Caco-2 (cell line): ENCODE measurements at regions not wholly inside any gene's neighbourhood (a gene's known extent, or its start where the extent isn't known, plus 50 kb on each side); places are given as distances from the start of the nearest gene placed in this dataset.

Source experiments
- BruUV-seq: library from RNA; stranded (reverse); fragments of 400-500 nt; replicated peaks from 2 replicates; lab custom pipeline; 2021; lab: Mats Ljungman, UMichigan
- CTCF ChIA-PET: fragments of 300-600 bp; sonication (Branson Sonifier 250); formaldehyde crosslinking; loops from one replicate; lab custom pipeline; 2022; ENCODE audit warnings: antibody characterized with exemption; lab: Charles Lee
- POLR2A ChIA-PET: fragments of 300-600 bp; sonication (Branson Sonifier 250); formaldehyde crosslinking; loops from one replicate; lab custom pipeline; 2022; ENCODE audit warnings: antibody characterized with exemption; lab: Charles Lee
- DNase-seq, 2 experiments: peaks; one replicate each; pipeline versions ENCODE4 v3.0.0 to v3.0.0-alpha.2; 2020 to 2022
- H3K27me3 ChIP-seq: replicated peaks from 2 replicates; pipeline ENCODE4 v1.6.0; 2011; ENCODE audit warnings: low read length; ENCODE audit not compliant: control insufficient read depth, insufficient read depth
- H3K36me3 ChIP-seq: 2 replicates; pipeline ENCODE4 v1.5.1; 2011; ENCODE audit warnings: low read length; ENCODE audit not compliant: control insufficient read depth, insufficient read depth
- H3K4me1 ChIP-seq: fragments of 250-450 bp; sonication (Bioruptor Pico); 2 replicates; pipeline ENCODE4 v1.5.1; 2020; ENCODE audit warnings: mild to moderate bottlenecking
- H3K4me3 ChIP-seq: 2 replicates; pipeline ENCODE4 v1.5.1; 2011; ENCODE audit warnings: low read depth, mild to moderate bottlenecking, control low read depth, low read length
- H3K9me3 ChIP-seq: fragments of 250-450 bp; sonication (Bioruptor Pico); 2 replicates; pipeline ENCODE4 v1.5.1; 2020; ENCODE audit warnings: mild to moderate bottlenecking, moderate library complexity
- H3K27ac Mint-ChIP-seq: one replicate; pipeline ENCODE4 v1.8.0; 2022; ENCODE audit warnings: mixed read lengths; ENCODE audit not compliant: unreplicated experiment
- H3K27me3 Mint-ChIP-seq: one replicate; pipeline ENCODE4 v1.8.0; 2022; ENCODE audit warnings: mixed read lengths; ENCODE audit not compliant: insufficient read depth, unreplicated experiment
- H3K36me3 Mint-ChIP-seq: one replicate; pipeline ENCODE4 v1.8.0; 2022; ENCODE audit warnings: mild to moderate bottlenecking, mixed read lengths; ENCODE audit not compliant: insufficient read depth, unreplicated experiment
- H3K4me1 Mint-ChIP-seq: one replicate; pipeline ENCODE4 v1.8.0; 2022; ENCODE audit warnings: low read depth, mixed read lengths; ENCODE audit not compliant: unreplicated experiment
- H3K4me3 Mint-ChIP-seq: one replicate; pipeline ENCODE4 v1.8.0; 2022; ENCODE audit warnings: mild to moderate bottlenecking, moderate library complexity, mixed read lengths; ENCODE audit not compliant: unreplicated experiment
- H3K9me3 Mint-ChIP-seq: one replicate; pipeline ENCODE4 v1.8.0; 2022; ENCODE audit warnings: mixed read lengths; ENCODE audit not compliant: unreplicated experiment
- CTCF ChIP-seq, 2 experiments: fragments of 200-600 bp in 1 of 2; IDR thresholded peaks; 1 replicate in 1 of 2; 2 replicates in 1 of 2; pipeline versions ENCODE4 v1.5.1 to v1.8.0; 2011 to 2022; ENCODE audit warnings: antibody characterized with exemption in 1 of 2, control low read depth in 1 of 2, inconsistent platforms in 1 of 2, low read depth in 1 of 2, low read length in 1 of 2, mild to moderate bottlenecking in 1 of 2, moderate library complexity in 1 of 2; ENCODE audit not compliant: insufficient read depth in 1 of 2, severe bottlenecking in 1 of 2, unreplicated experiment in 1 of 2
- intact Hi-C: fragments of 100-400 bp; cut with micrococcal nuclease; formaldehyde crosslinking; loops from one replicate; pipeline ENCODE4 v1.10.0; 2022; ENCODE audit not compliant: unreplicated experiment

GRCh38 chr2:238686223-238686622 lies 161.7 kb upstream of the TWIST2 start:
- no peaks in the 10 kb centered on the region for H3K9me3 Mint-ChIP-seq
- no peak overlapping the region for H3K4me3 ChIP-seq
- POLR2A ChIA-PET: no interaction called here
- DNase-seq: no peak
- CTCF ChIA-PET: interaction anchor here (0.6 kb wide), 1 partner anchor 85 kb away, joined by 3 read pairs; no protein-coding TSS in a partner anchor
- no peaks in the 10 kb centered on the region for H3K4me1 Mint-ChIP-seq
- H3K27me3 Mint-ChIP-seq: peaks cover 6% of the 10 kb centered on the region
- no peaks in the 10 kb centered on the region for H3K4me1 ChIP-seq
- intact Hi-C loops: no loop called here
- no peak overlapping the region for H3K27ac Mint-ChIP-seq
- H3K36me3 ChIP-seq: no peaks in the 10 kb centered on the region
- TF ChIP-seq CTCF (IDR thresholded peaks at IDR 0.05; ENCODE audit: insufficient read depth in 1 of 2, low read depth in 1 of 2, low read length in 1 of 2, severe bottlenecking in 1 of 2, unreplicated experiment in 1 of 2): no peak
- no TSS peak for BruUV-seq
- no peaks in the 10 kb centered on the region for H3K9me3 ChIP-seq
- no peaks in the 10 kb centered on the region for H3K36me3 Mint-ChIP-seq
- H3K27me3 ChIP-seq: no peaks in the 10 kb centered on the region
- no peak overlapping the region for H3K4me3 Mint-ChIP-seq

- TF ChIP-seq CTCF (IDR thresholded peaks at IDR 0.05; ENCODE audit: insufficient read depth in 1 of 2, low read depth in 1 of 2, low read length in 1 of 2, severe bottlenecking in 1 of 2, unreplicated experiment in 1 of 2): no peak
- no peak overlapping the region for H3K27ac Mint-ChIP-seq
Observed at GRCh38 chr2:238688193-238689153, 159.4 kb upstream of the TWIST2 start.

DNA sequence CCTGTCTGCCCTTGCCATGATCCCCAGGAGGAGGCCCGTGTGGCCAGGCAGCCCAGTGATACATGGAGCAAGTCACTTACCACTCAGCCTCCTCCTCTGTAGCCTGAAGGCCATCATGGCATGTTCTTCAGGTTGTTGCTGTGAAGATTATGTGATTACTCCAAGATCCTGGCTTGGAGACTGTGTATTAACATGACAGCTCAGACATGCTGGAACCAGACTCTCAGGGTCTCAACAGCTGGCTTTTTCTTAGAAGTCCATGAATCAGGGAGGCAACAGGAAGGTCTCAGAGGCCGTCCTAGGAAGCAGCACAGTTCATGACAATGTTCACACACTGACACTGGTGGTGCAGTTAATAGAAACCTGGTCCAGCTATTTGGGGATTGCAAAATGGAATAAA lies 158.6 kb upstream of the TWIST2 start:
- no peaks in the 10 kb centered on the region for H3K36me3 ChIP-seq
- H3K27me3 ChIP-seq: no peaks in the 10 kb centered on the region
- ChIA-PET POLR2A (no interaction called here), CTCF (no interaction called here)
- intact Hi-C loops: no loop called here
- TF ChIP-seq CTCF (IDR thresholded peaks at IDR 0.05; ENCODE audit: insufficient read depth in 1 of 2, low read depth in 1 of 2, low read length in 1 of 2, severe bottlenecking in 1 of 2, unreplicated experiment in 1 of 2): no peak
- BruUV-seq: no TSS peak
- H3K27ac Mint-ChIP-seq: no peak overlapping the region
- no peak for DNase-seq
- H3K27me3 Mint-ChIP-seq: peaks cover 5% of the 10 kb centered on the region
- no peaks in the 10 kb centered on the region for H3K4me1 ChIP-seq
- H3K4me3 Mint-ChIP-seq: no peak overlapping the region
- no peak overlapping the region for H3K4me3 ChIP-seq
- no peaks in the 10 kb centered on the region for H3K9me3 Mint-ChIP-seq
- no peaks in the 10 kb centered on the region for H3K4me1 Mint-ChIP-seq
- no peaks in the 10 kb centered on the region for H3K9me3 ChIP-seq
- H3K36me3 Mint-ChIP-seq: no peaks in the 10 kb centered on the region

More at GRCh38 chr2:238688193-238689153, 159.4 kb upstream of the TWIST2 start:
- Mint-ChIP-seq H3K4me1 (no peaks in the 10 kb centered on the region), H3K27me3 (peaks cover 5% of the 10 kb centered on the region), H3K4me3 (no peak overlapping the region), H3K9me3 (no peaks in the 10 kb centered on the region), H3K36me3 (no peaks in the 10 kb centered on the region)
- intact Hi-C loops: no loop called here
- Histone ChIP-seq H3K9me3 (no peaks in the 10 kb centered on the region), H3K27me3 (no peaks in the 10 kb centered on the region), H3K36me3 (no peaks in the 10 kb centered on the region), H3K4me3 (no peak overlapping the region), H3K4me1 (no peaks in the 10 kb centered on the region)
- ChIA-PET CTCF (no interaction called here), POLR2A (no interaction called here)
- DNase-seq: no peak
- BruUV-seq: no TSS peak
